ENCODE measurements at regions not wholly inside any gene's neighbourhood (a gene's known extent, or its start where the extent isn't known, plus 50 kb on each side); places are given as distances from the start of the nearest gene placed in this dataset.

DNA sequence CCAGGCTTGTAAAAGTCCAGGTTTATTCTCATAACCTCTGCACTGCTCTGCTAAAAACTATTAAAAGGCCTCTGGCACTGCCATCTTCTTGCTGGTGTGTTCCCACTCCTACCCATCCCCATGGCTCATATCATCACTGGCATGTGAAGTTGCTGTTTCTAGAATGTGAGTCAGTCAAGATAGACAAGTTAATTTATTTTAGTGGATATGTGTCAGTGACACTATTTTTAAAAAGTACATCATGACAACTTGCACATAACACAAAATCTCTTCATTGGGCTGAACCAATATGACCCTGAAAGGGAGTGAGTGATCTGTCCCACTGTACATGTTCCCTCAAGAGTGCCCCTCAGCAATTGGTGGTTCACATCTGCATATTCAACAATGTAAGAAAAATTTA lies 299.7 kb downstream of the NFIB start:
- Histone ChIP-seq H3K4me1 (ENCODE audit: control insufficient read depth, insufficient read depth, low read length) (no peaks in the 10 kb centered on the region), H3K27ac (ENCODE audit: extremely low read depth, low read depth, low read length) (no peak overlapping the region), H3K4me3 (ENCODE audit: low read depth, low read length) (no peak overlapping the region), H3K9me3 (ENCODE audit: control insufficient read depth, insufficient read depth, low read depth, low read length) (no peaks in the 10 kb centered on the region), H3K36me3 (ENCODE audit: control insufficient read depth in 2 of 2, insufficient read depth in 1 of 2, low read length in 2 of 2) (no peaks in the 10 kb centered on the region)
- TF ChIP-seq ZNF76 (tag by site-specific recombination; IDR thresholded peaks at IDR 0.05; ENCODE audit: borderline replicate concordance, low read depth) (no peak), ZNF175 (tag by site-specific recombination; IDR thresholded peaks at IDR 0.05) (no peak), ZNF548 (tag by site-specific recombination; IDR thresholded peaks at IDR 0.05) (no peak), ZNF596 (tag by site-specific recombination; IDR thresholded peaks at IDR 0.05) (no peak), ZNF426 (tag by site-specific recombination; IDR thresholded peaks at IDR 0.05) (no peak), SP3 (tag by site-specific recombination; IDR thresholded peaks at IDR 0.05) (no peak), ZNF37A (tag by site-specific recombination; IDR thresholded peaks at IDR 0.05) (no peak), HOXA7 (CRISPR knock-in tag; IDR thresholded peaks at IDR 0.05; ENCODE audit: borderline replicate concordance) (no peak), ZBTB20 (tag by site-specific recombination; IDR thresholded peaks at IDR 0.05) (no peak), MEIS1 (CRISPR knock-in tag; IDR thresholded peaks at IDR 0.05; ENCODE audit: borderline replicate concordance) (no peak), ZNF776 (tag by site-specific recombination; IDR thresholded peaks at IDR 0.05; ENCODE audit: borderline replicate concordance) (no peak), ZNF146 (tag by site-specific recombination; IDR thresholded peaks at IDR 0.05) (no peak), ZNF48 (tag by site-specific recombination; IDR thresholded peaks at IDR 0.05) (no peak), KLF7 (tag by site-specific recombination; IDR thresholded peaks at IDR 0.05; ENCODE audit: borderline replicate concordance) (no peak)
- TF ChIP-seq, protein P1, sequence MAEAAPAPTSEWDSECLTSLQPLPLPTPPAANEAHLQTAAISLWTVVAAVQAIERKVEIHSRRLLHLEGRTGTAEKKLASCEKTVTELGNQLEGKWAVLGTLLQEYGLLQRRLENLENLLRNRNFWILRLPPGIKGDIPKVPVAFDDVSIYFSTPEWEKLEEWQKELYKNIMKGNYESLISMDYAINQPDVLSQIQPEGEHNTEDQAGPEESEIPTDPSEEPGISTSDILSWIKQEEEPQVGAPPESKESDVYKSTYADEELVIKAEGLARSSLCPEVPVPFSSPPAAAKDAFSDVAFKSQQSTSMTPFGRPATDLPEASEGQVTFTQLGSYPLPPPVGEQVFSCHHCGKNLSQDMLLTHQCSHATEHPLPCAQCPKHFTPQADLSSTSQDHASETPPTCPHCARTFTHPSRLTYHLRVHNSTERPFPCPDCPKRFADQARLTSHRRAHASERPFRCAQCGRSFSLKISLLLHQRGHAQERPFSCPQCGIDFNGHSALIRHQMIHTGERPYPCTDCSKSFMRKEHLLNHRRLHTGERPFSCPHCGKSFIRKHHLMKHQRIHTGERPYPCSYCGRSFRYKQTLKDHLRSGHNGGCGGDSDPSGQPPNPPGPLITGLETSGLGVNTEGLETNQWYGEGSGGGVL (tag by site-specific recombination; IDR thresholded peaks at IDR 0.05): no peak
- TF ChIP-seq, protein P2, sequence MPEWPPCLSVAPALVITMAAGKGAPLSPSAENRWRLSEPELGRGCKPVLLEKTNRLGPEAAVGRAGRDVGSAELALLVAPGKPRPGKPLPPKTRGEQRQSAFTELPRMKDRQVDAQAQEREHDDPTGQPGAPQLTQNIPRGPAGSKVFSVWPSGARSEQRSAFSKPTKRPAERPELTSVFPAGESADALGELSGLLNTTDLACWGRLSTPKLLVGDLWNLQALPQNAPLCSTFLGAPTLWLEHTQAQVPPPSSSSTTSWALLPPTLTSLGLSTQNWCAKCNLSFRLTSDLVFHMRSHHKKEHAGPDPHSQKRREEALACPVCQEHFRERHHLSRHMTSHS (tag by site-specific recombination; IDR thresholded peaks at IDR 0.05): no peak
- TF ChIP-seq, protein P3, sequence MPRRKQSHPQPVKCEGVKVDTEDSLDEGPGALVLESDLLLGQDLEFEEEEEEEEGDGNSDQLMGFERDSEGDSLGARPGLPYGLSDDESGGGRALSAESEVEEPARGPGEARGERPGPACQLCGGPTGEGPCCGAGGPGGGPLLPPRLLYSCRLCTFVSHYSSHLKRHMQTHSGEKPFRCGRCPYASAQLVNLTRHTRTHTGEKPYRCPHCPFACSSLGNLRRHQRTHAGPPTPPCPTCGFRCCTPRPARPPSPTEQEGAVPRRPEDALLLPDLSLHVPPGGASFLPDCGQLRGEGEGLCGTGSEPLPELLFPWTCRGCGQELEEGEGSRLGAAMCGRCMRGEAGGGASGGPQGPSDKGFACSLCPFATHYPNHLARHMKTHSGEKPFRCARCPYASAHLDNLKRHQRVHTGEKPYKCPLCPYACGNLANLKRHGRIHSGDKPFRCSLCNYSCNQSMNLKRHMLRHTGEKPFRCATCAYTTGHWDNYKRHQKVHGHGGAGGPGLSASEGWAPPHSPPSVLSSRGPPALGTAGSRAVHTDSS (tag by site-specific recombination; IDR thresholded peaks at IDR 0.05): no peak
- TF ChIP-seq, protein P4, sequence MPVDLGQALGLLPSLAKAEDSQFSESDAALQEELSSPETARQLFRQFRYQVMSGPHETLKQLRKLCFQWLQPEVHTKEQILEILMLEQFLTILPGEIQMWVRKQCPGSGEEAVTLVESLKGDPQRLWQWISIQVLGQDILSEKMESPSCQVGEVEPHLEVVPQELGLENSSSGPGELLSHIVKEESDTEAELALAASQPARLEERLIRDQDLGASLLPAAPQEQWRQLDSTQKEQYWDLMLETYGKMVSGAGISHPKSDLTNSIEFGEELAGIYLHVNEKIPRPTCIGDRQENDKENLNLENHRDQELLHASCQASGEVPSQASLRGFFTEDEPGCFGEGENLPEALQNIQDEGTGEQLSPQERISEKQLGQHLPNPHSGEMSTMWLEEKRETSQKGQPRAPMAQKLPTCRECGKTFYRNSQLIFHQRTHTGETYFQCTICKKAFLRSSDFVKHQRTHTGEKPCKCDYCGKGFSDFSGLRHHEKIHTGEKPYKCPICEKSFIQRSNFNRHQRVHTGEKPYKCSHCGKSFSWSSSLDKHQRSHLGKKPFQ (tag by site-specific recombination; IDR thresholded peaks at IDR 0.05): no peak
- POLR2A ChIA-PET: no interaction called here
- CTCF ChIA-PET: no interaction called here

DNA sequence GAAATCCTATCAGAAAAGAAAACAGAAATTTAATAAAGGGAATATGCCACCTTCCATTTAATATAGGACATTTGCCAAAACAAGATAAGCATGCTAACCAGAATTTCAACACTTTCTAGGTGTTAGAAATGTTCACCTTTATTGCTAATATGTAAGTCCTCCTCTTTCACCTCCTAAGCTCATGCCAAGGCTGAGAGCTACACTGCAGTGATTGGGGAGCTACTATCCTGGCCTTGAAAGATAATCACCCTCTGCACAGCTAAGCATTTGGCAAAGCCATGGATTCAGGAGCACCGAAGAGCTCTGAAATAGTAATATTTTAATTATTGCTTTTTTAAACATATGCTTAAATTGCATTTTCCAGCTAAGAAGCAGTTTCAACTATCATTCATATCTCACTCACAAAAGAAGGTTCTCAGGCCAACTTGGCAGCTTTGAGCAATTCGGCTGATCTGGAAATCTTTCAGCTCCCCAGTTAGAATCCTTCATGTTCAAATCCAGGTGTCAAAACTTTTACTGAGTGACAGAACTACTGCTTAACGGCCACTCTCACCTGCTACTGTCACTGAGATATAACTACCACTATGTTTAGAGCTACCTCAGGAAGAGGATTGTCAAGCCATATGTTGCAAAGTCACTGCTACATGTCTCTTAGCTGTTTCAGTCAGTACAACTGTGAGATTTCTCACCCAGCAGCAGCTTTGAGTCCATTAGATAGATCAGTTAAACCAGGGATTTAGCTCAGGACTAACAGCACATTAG lies 302.0 kb downstream of the NFIB start:
- H3K9me3 ChIP-seq (ENCODE audit: control insufficient read depth, insufficient read depth, low read depth, low read length): no peaks in the 10 kb centered on the region
- no peaks in the 10 kb centered on the region for H3K36me3 ChIP-seq (ENCODE audit: control insufficient read depth in 2 of 2, insufficient read depth in 1 of 2, low read length in 2 of 2)
- TF ChIP-seq, protein P5, sequence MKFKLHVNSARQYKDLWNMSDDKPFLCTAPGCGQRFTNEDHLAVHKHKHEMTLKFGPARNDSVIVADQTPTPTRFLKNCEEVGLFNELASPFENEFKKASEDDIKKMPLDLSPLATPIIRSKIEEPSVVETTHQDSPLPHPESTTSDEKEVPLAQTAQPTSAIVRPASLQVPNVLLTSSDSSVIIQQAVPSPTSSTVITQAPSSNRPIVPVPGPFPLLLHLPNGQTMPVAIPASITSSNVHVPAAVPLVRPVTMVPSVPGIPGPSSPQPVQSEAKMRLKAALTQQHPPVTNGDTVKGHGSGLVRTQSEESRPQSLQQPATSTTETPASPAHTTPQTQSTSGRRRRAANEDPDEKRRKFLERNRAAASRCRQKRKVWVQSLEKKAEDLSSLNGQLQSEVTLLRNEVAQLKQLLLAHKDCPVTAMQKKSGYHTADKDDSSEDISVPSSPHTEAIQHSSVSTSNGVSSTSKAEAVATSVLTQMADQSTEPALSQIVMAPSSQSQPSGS (tag by site-specific recombination; IDR thresholded peaks at IDR 0.05; ENCODE audit: low read depth): no peak
- no peak for TF ChIP-seq SP2 (tag by site-specific recombination; IDR thresholded peaks at IDR 0.05)
- no peak for TF ChIP-seq ZNF211 (tag by site-specific recombination; IDR thresholded peaks at IDR 0.05; ENCODE audit: low read depth)
- CTCF ChIA-PET: interaction anchor here (0.6 to 1.8 kb wide), 3 partner anchors 23 to 388 kb away, joined by 3 to 4 read pairs (median 3); no protein-coding TSS in a partner anchor
- H3K4me3 ChIP-seq (ENCODE audit: low read depth, low read length): no peak overlapping the region
- POLR2A ChIA-PET: no interaction called here
- no peak overlapping the region for H3K27ac ChIP-seq (ENCODE audit: extremely low read depth, low read depth, low read length)
- H3K4me1 ChIP-seq (ENCODE audit: control insufficient read depth, insufficient read depth, low read length): no peaks in the 10 kb centered on the region

Measured in HEK293 (cell line).